ENCODE measurements at regions not wholly inside any gene's neighbourhood (a gene's known extent, or its start where the extent isn't known, plus 50 kb on each side); places are given as distances from the start of the nearest gene placed in this dataset.

- intact Hi-C loops (cut with DNase I): no loop called here
- H3K9me3 ChIP-seq (ENCODE audit: control insufficient read depth, low read length): no peaks in the 10 kb centered on the region
- no peaks in the 10 kb centered on the region for H3K27me3 ChIP-seq (ENCODE audit: control insufficient read depth in 1 of 2, insufficient read depth in 2 of 2, low read length in 1 of 2)
- no peak for DNase-seq
- no peaks in the 10 kb centered on the region for H3K4me1 ChIP-seq (ENCODE audit: control insufficient read depth in 1 of 2, insufficient read depth in 2 of 2, low read length in 2 of 2)
- no peak overlapping the region for H3K4me3 ChIP-seq (ENCODE audit: low read length in 2 of 2)
- no peaks in the 10 kb centered on the region for H3K36me3 ChIP-seq (ENCODE audit: control insufficient read depth in 1 of 2, insufficient read depth in 2 of 2, low read length in 1 of 2)
- WGBS, 2 donors: 76% methylated on average over 1 of the region's 1 CpG
- no peak overlapping the region for H3K27ac ChIP-seq (ENCODE audit: low read depth in 1 of 2, low read length in 2 of 2)
- ATAC-seq (ENCODE audit: low FRiP score): no peak
These were observed 690.3 kb downstream of the AMY1C start for GRCh38 chr1:104440011-104440410.

- Histone ChIP-seq H3K27me3 (ENCODE audit: control insufficient read depth in 1 of 2, insufficient read depth in 2 of 2, low read length in 1 of 2) (no peaks in the 10 kb centered on the region), H3K27ac (ENCODE audit: low read depth in 1 of 2, low read length in 2 of 2) (no peak overlapping the region), H3K4me3 (ENCODE audit: low read length in 2 of 2) (no peak overlapping the region), H3K4me1 (ENCODE audit: control insufficient read depth in 1 of 2, insufficient read depth in 2 of 2, low read length in 2 of 2) (no peaks in the 10 kb centered on the region), H3K36me3 (ENCODE audit: control insufficient read depth in 1 of 2, insufficient read depth in 2 of 2, low read length in 1 of 2) (no peaks in the 10 kb centered on the region), H3K9me3 (ENCODE audit: control insufficient read depth, low read length) (peaks cover 3% of the 10 kb centered on the region)
- no peak for DNase-seq
- 84 to 88% methylated on average over 1 of the region's 1 CpG for WGBS, 2 donors
- intact Hi-C loops (cut with DNase I): no loop called here
- ATAC-seq (ENCODE audit: low FRiP score): no peak
These were observed 707.0 kb downstream of the AMY1C start for GRCh38 chr1:104456724-104457123.

- ATAC-seq (ENCODE audit: low FRiP score): no peak
- Histone ChIP-seq H3K36me3 (ENCODE audit: control insufficient read depth in 1 of 2, insufficient read depth in 2 of 2, low read length in 1 of 2) (no peaks in the 10 kb centered on the region), H3K4me3 (ENCODE audit: low read length in 2 of 2) (no peak overlapping the region), H3K27ac (ENCODE audit: low read depth in 1 of 2, low read length in 2 of 2) (no peak overlapping the region), H3K27me3 (ENCODE audit: control insufficient read depth in 1 of 2, insufficient read depth in 2 of 2, low read length in 1 of 2) (no peaks in the 10 kb centered on the region), H3K9me3 (ENCODE audit: control insufficient read depth, low read length) (peaks cover 3% of the 10 kb centered on the region), H3K4me1 (ENCODE audit: control insufficient read depth in 1 of 2, insufficient read depth in 2 of 2, low read length in 2 of 2) (no peaks in the 10 kb centered on the region)
- 59 to 63% methylated on average over 2 of the region's 2 CpGs for WGBS, 2 donors
- DNase-seq: no peak
- intact Hi-C loops (cut with DNase I): no loop called here
These were observed 710.2 kb downstream of the AMY1C start for GRCh38 chr1:104459886-104460285.

- Histone ChIP-seq H3K36me3 (ENCODE audit: control insufficient read depth in 1 of 2, insufficient read depth in 2 of 2, low read length in 1 of 2) (no peaks in the 10 kb centered on the region), H3K4me1 (ENCODE audit: control insufficient read depth in 1 of 2, insufficient read depth in 2 of 2, low read length in 2 of 2) (no peaks in the 10 kb centered on the region), H3K4me3 (ENCODE audit: low read length in 2 of 2) (no peak overlapping the region), H3K27me3 (ENCODE audit: control insufficient read depth in 1 of 2, insufficient read depth in 2 of 2, low read length in 1 of 2) (no peaks in the 10 kb centered on the region), H3K27ac (ENCODE audit: low read depth in 1 of 2, low read length in 2 of 2) (no peak overlapping the region), H3K9me3 (ENCODE audit: control insufficient read depth, low read length) (peaks cover 3% of the 10 kb centered on the region)
- WGBS, 2 donors: 28 to 97% methylated on average over 1 of the region's 1 CpG
- intact Hi-C loops (cut with DNase I): no loop called here
- no peak for ATAC-seq (ENCODE audit: low FRiP score)
- no peak for DNase-seq
These were observed 711.2 kb downstream of the AMY1C start for GRCh38 chr1:104460880-104461279.

GRCh38 chr1:104463126-104463697 lies 713.5 kb downstream of the AMY1C start:
- intact Hi-C loops (cut with DNase I): no loop called here
- H3K9me3 ChIP-seq (ENCODE audit: control insufficient read depth, low read length): peaks cover 9% of the 10 kb centered on the region
- DNase-seq (no peak), ATAC-seq (ENCODE audit: low FRiP score) (no peak)
- 84 to 90% methylated on average over 12 of the region's 12 CpGs for WGBS, 2 donors
- no peak overlapping the region for H3K4me3 ChIP-seq (ENCODE audit: low read length in 2 of 2)
- no peak overlapping the region for H3K27ac ChIP-seq (ENCODE audit: low read depth in 1 of 2, low read length in 2 of 2)
- H3K36me3 ChIP-seq (ENCODE audit: control insufficient read depth in 1 of 2, insufficient read depth in 2 of 2, low read length in 1 of 2): no peaks in the 10 kb centered on the region
- no peaks in the 10 kb centered on the region for H3K27me3 ChIP-seq (ENCODE audit: control insufficient read depth in 1 of 2, insufficient read depth in 2 of 2, low read length in 1 of 2)
- no peaks in the 10 kb centered on the region for H3K4me1 ChIP-seq (ENCODE audit: control insufficient read depth in 1 of 2, insufficient read depth in 2 of 2, low read length in 2 of 2)

GRCh38 chr1:104466068-104466467 lies 716.4 kb downstream of the AMY1C start:
- intact Hi-C loops (cut with DNase I): no loop called here
- no peaks in the 10 kb centered on the region for H3K36me3 ChIP-seq (ENCODE audit: control insufficient read depth in 1 of 2, insufficient read depth in 2 of 2, low read length in 1 of 2)
- no peaks in the 10 kb centered on the region for H3K4me1 ChIP-seq (ENCODE audit: control insufficient read depth in 1 of 2, insufficient read depth in 2 of 2, low read length in 2 of 2)
- peaks cover 6% of the 10 kb centered on the region for H3K9me3 ChIP-seq (ENCODE audit: control insufficient read depth, low read length)
- no peak overlapping the region for H3K4me3 ChIP-seq (ENCODE audit: low read length in 2 of 2)
- ATAC-seq (ENCODE audit: low FRiP score): no peak
- H3K27ac ChIP-seq (ENCODE audit: low read depth in 1 of 2, low read length in 2 of 2): no peak overlapping the region
- 91 to 92% methylated on average over 8 of the region's 8 CpGs for WGBS, 2 donors
- no peaks in the 10 kb centered on the region for H3K27me3 ChIP-seq (ENCODE audit: control insufficient read depth in 1 of 2, insufficient read depth in 2 of 2, low read length in 1 of 2)
- DNase-seq: no peak

GRCh38 chr1:104467590-104467989 lies 717.9 kb downstream of the AMY1C start:
- H3K27ac ChIP-seq (ENCODE audit: low read depth in 1 of 2, low read length in 2 of 2): no peak overlapping the region

GRCh38 chr1:104468282-104468681 lies 718.6 kb downstream of the AMY1C start:
- DNase-seq: no peak
- intact Hi-C loops (cut with DNase I): no loop called here
- WGBS, 2 donors: 85 to 92% methylated on average over 4 of the region's 4 CpGs
- ATAC-seq (ENCODE audit: low FRiP score): no peak
- Histone ChIP-seq H3K36me3 (ENCODE audit: control insufficient read depth in 1 of 2, insufficient read depth in 2 of 2, low read length in 1 of 2) (no peaks in the 10 kb centered on the region), H3K4me3 (ENCODE audit: low read length in 2 of 2) (no peak overlapping the region), H3K27ac (ENCODE audit: low read depth in 1 of 2, low read length in 2 of 2) (no peak overlapping the region), H3K27me3 (ENCODE audit: control insufficient read depth in 1 of 2, insufficient read depth in 2 of 2, low read length in 1 of 2) (no peaks in the 10 kb centered on the region), H3K9me3 (ENCODE audit: control insufficient read depth, low read length) (peaks cover 6% of the 10 kb centered on the region), H3K4me1 (ENCODE audit: control insufficient read depth in 1 of 2, insufficient read depth in 2 of 2, low read length in 2 of 2) (no peaks in the 10 kb centered on the region)

More at GRCh38 chr1:104467590-104467989, 717.9 kb downstream of the AMY1C start:
- no peaks in the 10 kb centered on the region for H3K36me3 ChIP-seq (ENCODE audit: control insufficient read depth in 1 of 2, insufficient read depth in 2 of 2, low read length in 1 of 2)
- no peak overlapping the region for H3K4me3 ChIP-seq (ENCODE audit: low read length in 2 of 2)
- no peaks in the 10 kb centered on the region for H3K4me1 ChIP-seq (ENCODE audit: control insufficient read depth in 1 of 2, insufficient read depth in 2 of 2, low read length in 2 of 2)
- intact Hi-C loops (cut with DNase I): no loop called here
- H3K27me3 ChIP-seq (ENCODE audit: control insufficient read depth in 1 of 2, insufficient read depth in 2 of 2, low read length in 1 of 2): no peaks in the 10 kb centered on the region
- peaks cover 6% of the 10 kb centered on the region for H3K9me3 ChIP-seq (ENCODE audit: control insufficient read depth, low read length)
- DNase-seq: no peak
- no peak for ATAC-seq (ENCODE audit: low FRiP score)
- 78 to 82% methylated on average over 5 of the region's 5 CpGs for WGBS, 2 donors

- Histone ChIP-seq H3K27ac (ENCODE audit: low read depth in 1 of 2, low read length in 2 of 2) (no peak overlapping the region), H3K4me3 (ENCODE audit: low read length in 2 of 2) (no peak overlapping the region), H3K9me3 (ENCODE audit: control insufficient read depth, low read length) (no peaks in the 10 kb centered on the region), H3K4me1 (ENCODE audit: control insufficient read depth in 1 of 2, insufficient read depth in 2 of 2, low read length in 2 of 2) (no peaks in the 10 kb centered on the region), H3K36me3 (ENCODE audit: control insufficient read depth in 1 of 2, insufficient read depth in 2 of 2, low read length in 1 of 2) (no peaks in the 10 kb centered on the region), H3K27me3 (ENCODE audit: control insufficient read depth in 1 of 2, insufficient read depth in 2 of 2, low read length in 1 of 2) (no peaks in the 10 kb centered on the region)
- ATAC-seq (ENCODE audit: low FRiP score): no peak
- DNase-seq: no peak
- intact Hi-C loops (cut with DNase I): no loop called here
- WGBS, 2 donors: 49 to 51% methylated on average over 2 of the region's 2 CpGs
These were observed 726.4 kb downstream of the AMY1C start for GRCh38 chr1:104476126-104476525.
